ENCODE measurements at regions not wholly inside any gene's neighbourhood (a gene's known extent, or its start where the extent isn't known, plus 50 kb on each side); places are given as distances from the start of the nearest gene placed in this dataset.
A peak's percentile ranks its signal among the peaks of the same experiment; 100 is the strongest.
"Not testable (repeated sequence)": the region's sequence is repeated elsewhere in the genome, so short reads cannot be mapped to it uniquely, and the experiment has no call there.

DNA sequence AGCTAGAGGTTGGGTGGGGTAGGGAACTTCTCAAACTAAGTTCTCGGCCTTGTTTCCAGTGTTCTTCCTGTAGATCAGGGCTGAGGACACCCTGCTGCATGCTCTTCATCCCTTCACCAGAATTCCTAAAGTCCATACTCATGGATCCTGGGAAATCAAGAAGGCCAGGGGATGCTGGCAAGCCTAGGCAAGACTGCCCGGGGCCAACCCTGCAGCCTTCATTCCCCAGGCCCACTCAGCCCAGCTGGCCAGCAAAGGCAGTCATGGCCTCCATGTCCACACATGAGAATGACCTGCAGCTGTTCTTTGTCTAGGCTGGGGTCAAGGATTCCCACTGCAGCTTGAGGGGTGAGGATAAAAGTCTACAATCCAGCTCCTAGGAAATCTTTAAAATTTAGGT, 109.3 kb upstream of the ETV6 start:
- no peak for DNase-seq

DNA sequence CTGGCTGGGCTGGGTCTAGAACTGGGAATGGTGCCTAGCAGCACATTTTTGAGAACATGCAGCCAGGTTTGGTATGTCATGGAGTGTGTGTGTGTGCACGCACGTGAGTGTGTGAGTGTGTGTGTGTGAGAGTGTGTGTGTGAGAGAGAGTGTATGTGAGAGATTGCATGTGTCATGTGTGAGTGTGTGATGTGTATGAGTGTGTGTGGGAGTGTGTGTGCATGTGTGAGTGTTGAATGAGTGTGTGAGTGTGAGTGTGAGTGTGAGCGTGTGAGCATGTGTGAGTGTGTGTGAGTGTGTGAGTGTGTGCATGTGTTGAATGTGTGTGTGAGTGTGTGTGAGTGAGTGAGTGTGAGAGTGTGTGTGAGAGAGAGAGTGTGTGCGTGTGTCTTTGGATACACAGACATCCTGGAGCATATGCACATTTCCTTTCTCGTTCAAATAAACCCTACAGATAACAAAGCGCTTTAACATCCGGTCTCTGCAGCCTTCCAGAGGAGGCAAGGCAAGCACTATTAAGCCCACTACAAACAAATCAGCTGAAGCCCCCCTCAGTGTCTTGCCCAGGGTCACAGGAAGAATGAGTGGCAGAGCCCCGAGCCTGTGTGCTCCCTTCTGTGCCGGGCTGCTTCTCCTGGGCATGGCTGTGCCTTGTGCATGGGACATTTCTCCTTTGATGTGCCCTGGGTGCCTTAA, 108.7 kb upstream of the ETV6 start:
- no peak for DNase-seq

DNA sequence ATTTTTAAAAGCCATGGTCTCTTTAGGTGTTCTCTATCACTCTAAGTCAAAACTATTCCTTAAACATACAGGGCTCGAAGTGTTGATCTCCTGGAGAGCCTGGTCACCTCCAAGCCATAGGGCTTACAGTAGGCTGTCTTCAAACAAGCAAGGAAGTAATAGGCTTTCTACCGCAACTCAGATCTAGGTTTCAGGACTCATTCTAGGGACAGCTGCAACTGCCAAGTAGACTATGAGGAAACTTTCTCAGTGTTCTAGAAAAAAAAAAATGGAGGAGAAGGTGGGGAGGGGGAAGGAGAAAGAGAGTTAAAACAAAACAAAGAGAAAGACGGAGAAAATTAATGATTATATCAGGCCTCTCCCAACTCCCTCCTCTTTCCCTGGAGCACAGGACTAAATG, 106.9 kb upstream of the ETV6 start:
- no peak for DNase-seq

DNA sequence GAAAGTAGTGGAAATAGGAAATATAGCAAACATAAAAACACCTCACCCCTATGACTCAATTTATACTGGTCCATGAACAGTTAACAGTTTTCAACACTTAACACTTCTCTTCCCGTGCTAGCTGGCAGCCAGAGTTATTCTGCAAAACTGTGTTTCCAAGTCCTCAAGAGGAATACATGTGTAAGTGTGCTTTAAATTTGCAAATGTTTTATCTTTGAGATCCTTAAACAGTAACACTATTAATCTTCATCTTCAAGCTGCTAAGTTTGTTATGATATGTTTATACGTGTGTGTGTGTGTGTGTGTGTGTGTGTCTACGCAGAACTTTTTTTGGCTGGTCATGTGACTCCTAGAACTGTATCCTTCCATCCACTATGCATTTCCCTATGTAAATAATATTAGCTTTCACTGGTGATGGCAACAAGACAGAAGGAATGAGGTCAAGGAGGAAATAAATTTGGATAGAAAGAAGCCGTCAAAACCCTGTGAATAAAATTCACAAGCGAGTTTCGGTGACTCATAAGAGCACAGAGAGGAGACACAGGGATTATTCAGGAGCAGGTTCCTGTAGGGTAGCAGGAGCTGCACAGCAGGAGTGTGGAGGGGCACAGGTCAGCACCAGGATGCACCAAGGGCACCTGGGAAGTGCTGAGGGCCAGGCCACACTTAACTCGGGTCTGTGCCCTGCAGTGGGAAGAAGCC, 105.9 kb upstream of the ETV6 start:
- DNase-seq = no peak

DNA sequence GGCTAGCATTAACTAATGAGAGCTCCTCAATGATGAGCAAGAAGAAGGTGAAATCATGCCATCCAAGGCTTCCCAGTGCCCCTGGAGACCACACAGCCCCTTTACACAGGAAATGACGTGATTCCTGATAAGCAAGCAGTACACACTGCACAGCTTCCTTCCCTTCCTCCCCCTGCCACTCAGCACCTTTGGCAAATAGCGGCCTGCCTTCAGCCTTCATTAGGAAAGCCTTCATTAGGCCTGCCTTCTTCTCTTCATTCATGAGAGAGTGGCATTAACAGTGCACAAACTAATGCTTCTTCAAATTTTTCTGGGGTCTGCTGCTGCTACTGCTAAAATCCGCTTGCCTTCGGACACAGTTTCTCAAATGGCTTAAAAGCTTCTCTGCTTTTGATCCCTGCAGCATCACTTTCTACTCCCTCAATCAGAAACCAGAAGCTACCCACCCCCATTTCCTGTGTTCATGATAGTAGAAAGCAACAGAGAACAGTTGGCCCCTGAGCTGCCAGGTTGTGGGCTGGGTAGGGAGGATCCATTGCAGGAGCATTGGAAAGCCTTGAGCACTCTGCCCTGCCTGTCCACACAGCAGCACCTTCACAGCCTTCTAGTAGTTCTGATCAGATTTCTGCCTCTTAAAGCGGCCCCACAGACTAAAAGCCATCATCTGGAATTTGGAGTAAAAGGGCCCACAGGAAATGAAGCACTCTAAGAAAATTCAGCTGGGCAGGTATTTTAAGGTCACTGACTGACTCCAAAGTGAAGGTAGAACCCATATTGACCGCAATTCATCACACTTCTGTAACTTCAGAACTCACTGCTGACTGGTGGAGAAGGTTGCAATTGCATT, 103.8 kb upstream of the ETV6 start:
- peak; percentile 75 for DNase-seq

DNA sequence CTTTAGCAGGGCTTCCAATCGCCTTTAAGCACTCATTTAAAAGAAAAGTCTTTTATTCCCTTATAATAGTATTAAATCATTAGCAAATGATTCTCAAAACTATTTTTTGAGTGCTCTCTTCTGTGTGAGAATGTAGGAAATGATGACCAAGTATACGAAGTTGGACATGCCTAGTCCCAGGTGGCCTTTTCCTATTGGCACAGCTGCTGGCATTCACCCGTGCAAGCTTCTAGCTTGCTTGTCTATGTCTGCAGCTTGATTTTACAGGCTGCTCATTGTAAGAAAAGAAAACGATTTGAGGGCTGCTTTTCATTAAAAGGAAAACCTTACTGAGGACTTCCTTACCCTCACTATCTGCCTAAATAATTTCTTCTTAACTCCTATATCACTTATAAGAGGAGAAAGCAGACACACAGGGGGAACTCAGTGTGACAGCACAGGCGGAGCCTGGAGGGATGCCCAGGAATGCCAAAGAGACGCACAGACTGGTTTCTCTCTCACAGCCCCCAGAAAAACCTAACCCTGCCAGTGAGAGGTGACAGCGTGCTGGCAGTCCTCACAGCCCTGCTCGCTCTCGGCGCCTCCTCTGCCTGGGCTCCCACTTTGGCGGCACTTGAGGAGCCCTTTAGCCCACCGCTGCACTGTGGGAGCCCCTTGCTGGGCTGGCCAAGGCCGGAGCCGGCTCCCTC, 102.7 kb upstream of the ETV6 start:
- not testable (repeated sequence) for DNase-seq

DNA sequence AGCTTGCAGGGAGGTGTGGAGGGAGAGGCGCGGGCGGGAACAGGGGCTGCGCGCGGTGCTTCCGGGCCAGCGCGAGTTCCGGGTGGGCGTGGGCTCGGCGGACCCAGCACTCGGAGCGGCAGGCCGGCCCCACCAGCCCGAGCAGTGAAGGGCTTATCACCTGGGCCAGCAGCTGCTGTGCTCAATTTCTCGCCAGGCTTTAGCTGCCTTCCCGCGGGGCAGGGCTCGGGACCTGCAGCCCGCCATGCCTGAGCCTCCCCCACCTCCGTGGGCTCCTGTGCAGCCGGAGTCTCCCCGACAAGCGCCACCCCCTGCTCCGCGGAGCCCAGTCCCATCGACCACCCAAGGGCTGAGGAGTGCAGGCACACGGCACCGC, 102.2 kb upstream of the ETV6 start:
- DNase-seq = not testable (repeated sequence)

DNA sequence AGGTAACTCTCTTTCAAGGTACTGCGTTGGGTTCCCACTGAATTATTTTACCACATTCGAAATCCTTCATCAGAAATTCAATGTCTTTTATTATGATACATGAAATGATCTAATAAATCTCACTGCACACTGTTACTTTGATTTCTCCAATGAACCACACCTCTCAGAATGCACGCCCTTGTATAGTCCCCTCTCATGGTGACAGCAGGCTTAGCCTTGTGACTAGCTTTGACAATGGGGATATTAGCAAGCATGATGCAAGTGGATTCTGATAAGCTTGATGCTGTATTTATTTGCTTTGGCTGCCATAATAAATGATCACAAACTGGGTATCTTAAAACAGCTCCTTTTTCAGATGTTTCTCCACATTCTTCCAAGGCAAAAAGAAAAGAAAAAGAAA, 100.4 kb upstream of the ETV6 start:
- DNase-seq = no peak

DNA sequence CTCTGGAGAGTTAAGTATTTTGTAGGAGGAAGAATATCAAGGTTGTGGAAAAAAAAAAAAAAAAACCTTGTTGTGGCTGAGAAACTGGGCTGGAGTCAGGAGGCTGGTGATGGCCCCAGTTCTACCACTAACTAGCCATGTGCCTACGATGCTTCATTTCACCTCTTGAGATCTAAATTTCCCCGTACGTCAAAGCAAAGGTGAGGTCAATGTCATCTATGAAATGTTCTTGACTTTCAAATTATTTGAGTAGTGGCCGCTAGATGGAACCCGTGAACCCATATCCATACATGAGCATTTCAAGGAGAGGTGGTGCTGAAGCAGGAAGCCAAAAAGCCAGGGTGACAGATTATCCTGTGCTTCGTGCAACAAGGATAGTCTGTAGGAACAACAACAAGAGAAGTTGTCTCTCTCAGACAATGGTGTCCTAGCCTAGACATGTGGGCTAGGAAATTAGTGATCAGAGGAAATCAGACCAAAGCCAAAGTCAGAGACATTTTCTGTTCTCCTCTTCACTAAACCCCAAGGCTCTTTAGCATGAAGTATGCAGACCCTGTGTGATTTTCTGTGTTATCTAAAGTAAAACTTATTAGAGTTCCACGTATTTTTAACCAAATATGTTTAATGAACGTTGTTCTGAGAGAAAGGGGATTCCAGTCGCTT, 95.5 kb upstream of the ETV6 start:
- DNase-seq = peak; percentile 78

DNA sequence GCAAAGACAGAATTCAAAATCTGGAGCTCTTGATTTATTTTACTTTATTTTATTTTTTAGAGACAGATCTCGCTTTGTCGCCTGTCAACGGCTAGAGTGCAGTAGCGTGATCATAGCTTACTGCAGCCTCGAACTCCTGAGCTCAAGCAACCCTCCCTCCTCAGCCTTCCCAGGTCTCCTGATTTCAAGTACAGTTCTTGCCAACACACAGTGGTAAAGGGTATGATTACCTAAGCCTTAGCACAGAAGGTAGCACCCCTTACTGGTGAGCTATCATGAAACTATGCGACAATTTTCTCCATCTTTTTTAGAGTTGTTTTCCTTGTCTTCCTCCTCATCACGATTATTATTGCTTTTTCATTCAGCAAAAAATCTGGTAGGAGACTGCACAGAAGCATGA, 94.3 kb upstream of the ETV6 start:
- DNase-seq = no peak

DNA sequence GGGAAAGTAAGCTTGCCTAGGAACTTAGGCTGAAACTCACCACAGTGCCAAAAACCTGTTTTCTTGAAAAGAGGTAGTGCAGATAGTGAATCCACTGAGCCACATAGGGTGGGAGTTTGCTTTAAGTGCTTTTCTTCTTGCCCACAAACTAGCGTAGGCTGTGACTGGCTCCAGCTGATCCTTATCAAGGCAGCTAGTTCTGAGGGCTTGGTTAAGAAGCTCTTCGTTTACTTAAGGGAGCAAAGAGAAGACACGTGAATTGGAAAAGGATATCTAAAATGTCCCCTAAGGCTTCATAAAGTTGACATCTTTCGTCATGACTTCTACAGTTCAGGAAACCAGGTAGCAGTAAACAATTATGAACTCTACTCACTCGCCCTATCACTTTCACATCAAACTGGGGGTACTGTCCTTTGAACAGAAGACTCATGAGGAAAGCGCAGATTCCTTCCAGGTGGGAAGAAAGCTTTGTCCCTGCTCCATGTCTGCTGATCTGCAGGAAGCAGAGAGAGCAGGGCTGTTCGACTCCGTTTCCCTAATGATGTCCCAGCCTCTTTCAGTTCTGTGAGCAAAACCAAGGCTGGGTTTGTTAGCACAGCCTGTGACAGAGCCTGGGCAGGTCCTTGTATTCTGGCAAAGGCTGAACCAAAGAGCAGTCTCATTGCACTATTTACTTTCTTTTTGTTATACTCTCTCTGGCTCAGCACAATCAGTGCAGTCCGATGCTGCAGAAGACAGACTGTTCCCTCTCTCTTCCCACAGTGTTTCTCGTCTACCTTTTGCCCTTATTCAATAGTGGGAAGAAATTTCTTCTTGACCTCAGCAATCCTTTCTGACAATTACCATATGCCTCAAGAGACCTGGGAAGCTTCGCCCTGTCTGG, 93.5 kb upstream of the ETV6 start:
- no peak for DNase-seq

DNA sequence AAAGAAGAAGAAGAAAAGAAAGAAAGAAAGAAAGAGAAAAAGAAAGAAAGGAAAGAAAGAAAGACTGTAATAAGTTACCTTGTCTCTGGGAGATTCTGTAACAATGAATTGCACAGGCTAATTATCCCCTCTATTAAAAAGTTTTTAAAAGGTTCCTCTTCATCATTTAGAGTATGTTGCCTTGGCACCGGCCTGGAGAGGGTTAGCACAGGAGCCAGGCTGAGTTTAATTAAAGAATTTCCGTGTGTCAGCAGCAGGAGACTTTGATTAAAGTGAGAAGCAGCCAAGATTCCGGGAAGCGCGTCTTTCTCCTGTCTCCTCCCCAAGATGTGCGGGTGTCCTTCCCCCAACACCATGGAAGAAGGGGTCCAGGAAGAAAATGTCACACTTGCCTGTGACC, 92.8 kb upstream of the ETV6 start:
- no peak for DNase-seq

DNA sequence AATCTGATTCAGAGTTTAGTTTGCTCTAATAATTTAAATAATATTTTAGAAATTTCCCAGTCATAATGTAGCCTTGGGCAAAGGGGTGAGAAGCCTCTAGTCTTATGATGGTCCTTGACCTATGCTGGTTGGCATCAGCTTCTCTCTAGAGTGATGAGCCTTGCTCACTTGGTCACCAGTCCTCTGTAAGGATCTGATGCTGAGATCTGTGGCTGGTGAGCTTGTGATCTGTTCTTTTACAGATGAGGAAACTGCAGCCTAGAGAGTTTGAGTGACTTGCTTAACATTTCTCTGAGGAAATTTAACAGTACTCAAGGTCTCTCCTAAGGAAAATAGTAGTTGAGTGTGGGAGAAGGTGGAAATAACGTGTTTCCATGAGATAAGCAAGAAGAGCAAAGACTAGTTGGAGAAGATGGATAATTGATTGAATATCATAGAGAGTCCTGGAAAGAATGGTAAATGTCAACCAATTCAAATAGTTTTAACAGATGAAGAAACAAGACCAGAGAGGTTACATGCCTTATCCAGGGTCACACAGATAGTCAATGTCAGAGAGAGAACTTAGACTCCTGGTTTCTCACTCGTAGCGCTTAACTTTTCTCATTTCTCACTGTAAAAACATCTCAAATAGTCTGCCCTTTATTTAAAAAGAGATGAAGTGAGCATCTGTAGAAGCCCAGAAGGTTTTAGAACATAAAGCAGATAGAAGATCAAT, 89.7 kb upstream of the ETV6 start:
- no peak for DNase-seq

DNA sequence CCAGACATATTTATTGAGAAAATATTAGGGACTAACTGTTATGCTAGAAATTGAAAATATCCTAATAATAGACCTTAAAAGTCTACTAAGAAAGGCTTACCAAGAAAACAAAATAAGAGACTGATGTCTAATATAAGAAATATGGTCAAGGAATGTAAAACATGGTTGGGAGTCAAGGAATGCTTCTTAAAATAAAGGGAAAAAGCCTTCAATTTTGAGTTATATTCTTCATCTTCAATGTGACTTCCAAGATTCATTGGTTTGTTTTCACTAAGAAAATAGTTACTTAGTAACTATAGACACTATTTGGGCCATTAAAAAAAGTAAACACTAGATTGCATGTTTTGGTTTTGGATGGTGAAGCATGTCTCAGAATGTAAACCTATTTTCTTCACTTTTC, 88.1 kb upstream of the ETV6 start:
- no peak for DNase-seq

DNA sequence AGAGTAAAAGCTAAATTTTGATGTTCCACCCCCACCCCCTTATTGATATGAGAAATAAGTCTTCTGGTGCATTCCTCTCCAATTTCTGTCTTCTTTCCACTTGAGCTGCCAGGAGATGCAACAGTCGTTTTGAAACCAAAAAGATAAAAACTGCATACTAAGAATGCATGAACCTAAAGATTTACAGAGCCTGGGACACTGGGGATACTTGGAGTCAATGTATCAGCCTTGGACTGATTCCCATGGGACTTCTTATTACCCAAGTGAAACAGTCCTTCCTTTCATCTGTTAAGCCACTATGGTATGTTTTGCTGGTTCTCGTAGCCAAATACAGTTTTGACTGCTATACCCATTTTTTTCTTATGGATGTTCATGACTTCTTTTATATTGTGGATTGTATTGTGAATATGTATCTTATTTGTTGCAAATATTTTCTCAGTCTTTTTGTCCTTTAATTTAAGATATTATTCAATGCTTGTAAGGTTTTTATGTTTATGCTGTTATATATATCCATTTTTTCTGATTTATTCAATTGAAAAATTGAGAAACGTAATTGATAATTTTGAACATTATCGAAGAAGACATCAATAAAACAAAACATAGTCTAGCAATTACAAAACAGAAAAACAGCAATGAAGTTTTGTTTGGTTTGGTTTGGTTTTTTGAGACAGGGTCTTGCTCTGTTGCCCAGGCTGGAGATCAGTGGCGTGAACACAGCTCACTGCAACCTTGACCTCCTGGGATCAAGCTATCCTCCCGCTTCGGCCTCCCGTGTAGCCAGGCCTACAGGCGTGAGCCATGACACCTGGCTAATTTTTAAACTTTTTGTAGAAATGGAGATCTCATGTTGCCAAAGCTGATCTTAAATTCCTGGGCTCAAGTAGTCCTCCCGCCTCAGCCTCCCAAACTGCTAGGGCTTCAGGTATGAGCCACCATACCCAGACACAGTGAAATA, 85.4 kb upstream of the ETV6 start:
- DNase-seq = no peak

DNA sequence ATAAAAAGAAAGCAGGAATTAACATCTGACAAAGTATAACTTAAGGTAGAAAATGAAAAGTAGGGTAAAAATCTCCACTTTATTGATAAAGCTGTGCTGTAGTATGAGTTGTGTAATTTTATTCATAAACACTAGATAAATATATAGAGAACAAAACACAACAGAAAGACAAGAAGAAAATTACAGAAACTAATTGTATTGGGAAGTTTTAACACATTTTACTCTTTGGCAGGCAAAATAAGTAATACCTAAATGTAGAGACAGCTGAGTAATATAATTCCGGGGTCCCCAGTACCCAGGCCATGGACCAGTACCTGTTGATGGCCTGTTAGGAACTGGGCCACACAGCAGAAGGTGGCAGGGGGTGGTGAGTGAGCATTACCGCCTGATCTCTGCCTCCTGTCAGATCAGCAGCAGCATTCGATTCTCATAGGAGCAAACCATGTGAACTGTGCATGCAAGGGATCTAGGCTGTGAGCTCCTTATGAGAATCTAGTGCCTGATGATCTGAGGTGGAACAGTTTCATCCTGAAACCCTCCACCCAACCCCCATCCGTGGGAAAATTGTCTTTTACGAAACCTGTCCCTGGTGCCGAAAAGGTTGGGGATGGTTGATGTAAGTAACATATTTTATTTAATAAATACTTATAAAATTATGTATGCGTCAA, 84.4 kb upstream of the ETV6 start:
- DNase-seq = no peak

DNA sequence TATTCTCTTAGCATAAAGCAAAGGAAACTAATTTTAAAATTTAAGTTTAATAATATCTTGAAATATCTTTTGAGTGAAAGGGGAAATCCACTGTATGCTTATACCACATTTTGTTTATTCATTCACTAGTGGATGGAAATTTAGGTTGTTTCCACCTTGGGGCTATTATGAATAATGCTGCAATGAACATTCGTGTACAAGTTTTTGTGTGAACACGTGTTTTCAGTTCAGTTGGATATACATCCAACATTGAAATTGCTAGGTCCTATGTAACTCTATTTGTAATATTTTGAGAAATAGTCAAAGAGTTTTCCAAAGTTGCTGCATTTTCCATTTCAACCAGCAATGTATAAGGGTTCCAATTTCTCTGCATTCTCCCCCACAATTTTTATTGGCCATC, 83.7 kb upstream of the ETV6 start:
- no peak for DNase-seq

DNA sequence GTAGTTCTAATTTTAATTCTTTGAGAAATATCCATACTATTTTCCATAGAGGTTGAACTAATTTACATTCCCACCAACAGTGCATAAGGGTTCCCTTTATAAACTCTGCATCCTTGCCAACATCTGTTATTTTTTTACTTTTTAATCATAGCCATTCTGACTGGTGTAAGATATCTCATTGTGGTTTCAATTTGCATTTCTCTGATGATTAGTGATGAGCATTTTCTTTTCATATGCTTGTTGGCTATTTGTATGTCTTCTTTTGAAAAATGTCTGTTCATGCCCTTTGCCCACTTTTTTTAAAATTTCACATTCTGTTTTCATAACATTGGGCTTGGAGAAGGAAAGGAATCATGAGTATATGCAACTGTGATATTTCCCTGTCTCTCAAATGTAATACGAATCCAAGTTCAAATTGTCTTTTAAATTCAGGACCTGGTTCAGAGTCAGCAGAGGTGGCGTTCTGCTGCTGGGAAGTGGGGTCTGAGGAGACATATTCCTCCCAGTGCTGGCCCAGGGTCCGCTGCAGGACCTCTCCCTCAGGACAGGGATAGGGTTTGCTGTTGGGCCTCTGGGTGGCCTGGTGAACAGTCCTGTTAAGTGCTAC, 81.2 kb upstream of the ETV6 start:
- no peak for DNase-seq
